ENCODE measurements at regions not wholly inside any gene's neighbourhood (a gene's known extent, or its start where the extent isn't known, plus 50 kb on each side); places are given as distances from the start of the nearest gene placed in this dataset.
"Not testable (repeated sequence)": the region's sequence is repeated elsewhere in the genome, so short reads cannot be mapped to it uniquely, and the experiment has no call there.

- peak; percentile 78 for DNase-seq
These were observed 77.5 kb upstream of the HABP2 start for GRCh38 chr10:113475381-113475807.

- no peak for DNase-seq
These were observed 76.7 kb upstream of the HABP2 start for GRCh38 chr10:113476191-113476590.

- no peak for DNase-seq
These were observed 76.2 kb upstream of the HABP2 start for GRCh38 chr10:113476673-113477072.

DNA sequence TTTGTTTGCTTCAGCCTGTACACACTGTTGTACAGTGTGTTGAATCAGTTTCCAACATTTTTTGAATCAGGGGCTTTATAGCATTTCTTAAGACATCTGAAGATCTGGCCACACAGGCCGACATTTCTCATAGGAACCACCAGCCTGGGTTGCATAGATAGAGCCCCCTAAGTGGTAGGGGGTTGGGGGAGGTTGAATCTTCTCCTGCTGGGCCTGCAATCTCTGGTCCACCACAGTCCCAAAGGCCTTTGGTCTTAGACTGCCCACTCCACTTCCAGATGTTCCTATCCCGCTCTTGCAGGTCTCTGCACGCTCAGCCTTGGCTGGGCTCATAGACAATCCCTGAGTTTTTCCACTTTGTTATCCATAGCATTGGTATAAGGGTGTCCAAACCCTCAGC is 75.4 kb upstream of the HABP2 start:
- DNase-seq = no peak

GRCh38 chr10:113479346-113480080 is 73.3 kb upstream of the HABP2 start:
- DNase-seq = no peak

DNA sequence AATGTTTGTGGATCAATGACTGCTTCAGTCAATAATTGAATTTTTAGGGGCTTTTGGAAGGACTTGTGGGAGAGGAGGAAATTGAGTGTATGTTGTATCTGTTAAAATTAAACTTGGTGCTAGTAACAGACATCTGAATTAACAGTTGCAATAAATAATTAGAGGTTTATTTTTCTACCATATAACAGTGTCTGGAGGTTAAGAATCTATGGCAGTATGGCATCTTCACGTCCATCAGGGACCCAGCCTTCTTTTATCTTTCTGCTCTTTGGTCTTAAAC is 72.8 kb upstream of the HABP2 start:
- DNase-seq = no peak

GRCh38 chr10:113480851-113481502 is 71.9 kb upstream of the HABP2 start:
- DNase-seq = no peak

DNA sequence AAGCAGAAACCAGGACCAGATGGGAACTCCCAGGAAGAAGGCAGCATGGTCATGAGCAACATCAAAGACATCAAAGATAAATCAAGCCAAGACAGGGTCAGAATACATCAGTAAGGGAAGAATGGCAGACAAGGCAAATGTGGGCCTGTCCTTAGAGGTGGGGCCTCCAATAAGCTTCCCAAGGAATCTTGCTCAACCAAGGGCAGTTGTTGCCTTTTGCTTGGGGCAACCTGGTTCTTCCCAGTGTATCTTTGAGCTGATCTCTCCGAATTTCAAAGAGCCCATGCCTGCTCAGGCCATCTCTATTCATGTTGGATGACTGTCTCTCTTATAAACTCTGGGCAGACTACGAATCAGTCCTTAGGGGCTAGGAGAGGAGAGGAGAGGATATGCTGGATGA is 68.4 kb upstream of the HABP2 start:
- no peak for DNase-seq

DNA sequence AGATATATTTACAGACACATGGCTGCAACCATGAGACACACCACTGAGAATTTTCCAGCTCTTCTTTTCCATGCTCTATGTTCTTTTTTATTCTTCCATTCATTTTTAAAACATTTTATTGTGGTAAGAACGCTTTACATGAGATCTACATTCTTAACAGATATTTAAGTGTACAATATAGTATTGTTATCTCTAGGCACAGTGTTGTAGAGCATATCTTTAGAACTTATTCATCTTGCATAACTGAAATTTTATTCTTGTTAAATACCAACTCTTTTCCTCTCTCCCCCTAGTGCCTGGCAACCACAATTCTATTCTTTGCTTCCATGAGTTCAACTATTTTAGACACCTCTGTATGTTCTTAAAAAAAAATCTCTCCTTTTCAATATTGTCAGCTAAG is 67.1 kb upstream of the HABP2 start:
- DNase-seq = no peak

DNA sequence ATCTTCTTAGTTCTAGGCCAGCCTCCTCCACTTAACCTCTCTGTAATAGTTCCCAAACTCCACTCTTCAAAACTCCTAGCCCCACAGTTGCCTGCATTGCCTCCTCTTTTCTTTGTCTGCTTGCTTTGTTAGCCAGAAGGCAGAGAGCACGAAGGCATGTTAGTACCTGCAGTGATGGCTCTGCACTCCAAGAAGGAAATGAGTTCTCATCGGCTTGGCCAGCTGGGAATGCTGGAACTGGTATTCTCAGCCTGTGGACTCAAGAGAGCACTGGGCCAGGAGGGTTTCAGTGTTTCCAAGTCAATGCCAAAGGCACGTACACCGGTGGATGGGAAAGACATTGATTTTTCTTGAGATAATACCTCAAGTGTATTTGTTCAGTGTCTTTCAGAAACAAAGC is 66.3 kb upstream of the HABP2 start:
- no peak for DNase-seq

- no peak for DNase-seq
These were observed 65.7 kb upstream of the HABP2 start for GRCh38 chr10:113487154-113487553.

DNA sequence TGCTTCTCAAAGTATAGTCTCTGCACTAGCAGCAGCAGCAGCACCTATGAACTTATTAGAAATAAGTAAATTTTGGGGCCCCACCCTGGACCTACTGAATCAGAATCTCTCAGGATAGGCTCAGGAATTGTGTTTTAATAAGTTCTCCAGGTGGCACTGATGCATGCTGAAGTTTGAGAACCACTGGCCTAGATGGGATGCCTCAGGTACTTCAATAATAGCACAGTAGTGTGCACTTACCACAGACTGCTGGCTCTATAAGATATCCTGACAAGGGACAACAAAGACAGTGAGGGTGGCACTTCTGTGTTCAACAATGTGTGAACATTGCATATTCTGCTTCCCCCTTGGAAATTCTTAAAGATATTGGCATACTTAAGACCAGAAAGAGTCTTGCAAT is 64.7 kb upstream of the HABP2 start:
- DNase-seq = no peak

DNA sequence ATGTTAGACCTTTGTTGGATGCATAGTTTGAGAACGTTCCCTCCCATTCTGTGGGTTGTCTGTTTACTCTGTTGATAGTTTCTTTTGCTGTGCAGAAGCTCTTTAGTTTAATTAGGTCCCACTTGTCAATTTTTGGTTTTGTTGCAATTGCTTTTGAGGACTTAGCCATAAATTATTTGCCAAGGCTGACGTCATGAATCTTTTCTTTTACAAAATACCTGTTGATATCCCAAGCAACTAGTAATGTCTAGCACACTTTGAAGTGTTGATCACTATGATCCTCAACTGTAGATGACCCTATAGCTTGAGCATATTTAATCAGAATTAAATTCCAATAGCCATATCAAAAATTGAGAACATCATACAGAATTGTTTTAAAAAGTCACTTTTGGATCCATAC is 63.3 kb upstream of the HABP2 start:
- DNase-seq = not testable (repeated sequence)

DNA sequence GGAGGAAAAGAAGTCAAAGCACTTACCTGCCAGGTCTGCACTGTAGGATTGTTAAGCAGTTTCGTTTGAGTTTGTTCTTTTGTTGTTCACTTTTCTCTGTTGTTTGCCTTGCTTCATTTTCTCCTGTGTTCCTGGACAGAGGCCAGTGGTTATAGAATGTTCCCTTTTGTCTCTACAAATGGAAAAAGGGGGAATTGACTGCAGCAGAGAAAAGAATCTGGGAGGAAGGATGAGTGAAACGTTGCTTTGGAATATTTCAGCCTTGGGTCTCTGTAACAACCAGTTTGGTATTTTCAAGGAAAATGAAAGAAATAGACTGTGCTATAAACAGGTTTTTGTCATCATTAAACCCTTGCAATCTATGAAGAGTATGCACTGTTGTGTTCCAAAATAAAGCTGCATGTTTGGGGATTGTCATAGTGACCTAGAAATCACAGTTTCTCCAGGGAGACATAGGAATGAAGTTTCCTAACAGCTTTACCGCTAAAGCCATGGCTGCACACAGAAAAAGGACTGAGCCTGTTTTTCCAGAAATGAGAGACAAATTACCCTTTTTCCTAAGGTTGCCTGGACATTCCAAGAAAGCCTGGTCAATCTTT is 60.8 kb upstream of the HABP2 start:
- peak; percentile 48 for DNase-seq

- DNase-seq = no peak
These were observed 59.7 kb upstream of the HABP2 start for GRCh38 chr10:113493195-113493594.

- peak; percentile 71 for DNase-seq
These were observed 59.0 kb upstream of the HABP2 start for GRCh38 chr10:113493882-113494301.

GRCh38 chr10:113494761-113495160 is 58.1 kb upstream of the HABP2 start:
- DNase-seq = no peak

DNA sequence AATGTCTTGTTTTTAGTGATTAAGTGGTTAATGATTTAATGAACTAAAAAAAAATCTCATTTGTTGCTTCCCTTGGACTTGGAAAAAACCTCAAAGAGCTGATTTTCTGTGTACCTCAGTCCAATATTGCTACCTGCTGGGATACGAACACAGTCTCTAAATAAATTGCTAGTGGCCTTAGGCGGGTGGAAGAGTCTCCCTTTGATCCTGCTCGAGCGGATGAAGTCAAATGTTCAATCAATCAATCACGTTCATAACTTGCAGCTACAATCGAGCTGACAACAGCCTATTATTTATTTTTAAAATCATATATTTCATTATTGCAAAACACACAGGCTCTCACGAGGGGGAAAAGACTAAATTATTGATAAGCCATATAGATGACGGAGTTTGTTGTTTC is 57.3 kb upstream of the HABP2 start:
- DNase-seq = no peak

DNA sequence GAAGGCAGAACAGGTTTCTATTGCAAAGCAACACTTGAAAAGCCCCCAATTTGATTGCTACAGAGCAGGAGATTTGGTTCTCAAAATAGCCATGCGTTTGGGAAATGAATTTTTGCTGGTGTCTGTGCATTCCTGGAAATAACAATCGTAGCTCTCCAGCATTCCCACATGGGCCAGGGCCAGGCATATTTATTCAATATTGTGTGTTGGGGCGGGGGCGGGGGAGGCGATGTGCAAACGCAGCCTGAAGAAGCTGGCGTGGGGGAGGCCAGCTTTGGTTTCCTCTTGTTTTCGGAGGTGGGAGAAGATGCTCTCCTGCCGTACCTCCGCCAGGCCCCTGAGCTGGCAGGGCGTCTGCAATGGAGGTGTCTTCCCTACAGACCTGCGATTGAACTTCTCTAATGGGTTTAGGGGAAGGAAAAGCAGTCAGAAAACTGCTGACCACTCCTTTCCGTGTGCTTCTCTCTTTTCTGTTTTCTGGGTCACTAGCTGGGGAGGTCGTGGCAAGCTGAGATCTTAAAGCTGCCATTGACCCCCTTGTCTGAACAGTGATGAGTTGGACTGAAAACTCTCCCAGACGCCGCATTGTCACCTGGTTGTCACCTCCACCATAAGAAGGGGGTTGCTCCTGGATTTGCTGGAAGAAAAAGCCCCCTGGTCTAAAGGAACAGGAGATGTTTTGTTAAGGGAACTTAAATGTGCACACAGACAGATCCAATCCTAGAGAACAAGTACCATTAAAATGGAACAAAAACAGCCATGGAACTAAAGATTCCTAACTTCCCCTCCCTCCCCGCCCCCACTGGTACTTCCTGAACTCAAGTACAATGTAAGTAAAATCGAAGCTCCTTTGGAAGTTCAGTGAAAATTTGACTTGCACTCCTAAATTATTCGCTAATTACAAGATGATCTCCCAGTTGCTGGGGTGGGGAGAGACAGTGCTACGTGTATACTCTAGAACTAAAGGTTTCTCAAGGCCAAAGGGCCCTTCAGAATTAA is 56.4 kb upstream of the HABP2 start:
- peak; percentile 88 for DNase-seq

GRCh38 chr10:113497198-113497597 is 55.7 kb upstream of the HABP2 start:
- no peak for DNase-seq

DNA sequence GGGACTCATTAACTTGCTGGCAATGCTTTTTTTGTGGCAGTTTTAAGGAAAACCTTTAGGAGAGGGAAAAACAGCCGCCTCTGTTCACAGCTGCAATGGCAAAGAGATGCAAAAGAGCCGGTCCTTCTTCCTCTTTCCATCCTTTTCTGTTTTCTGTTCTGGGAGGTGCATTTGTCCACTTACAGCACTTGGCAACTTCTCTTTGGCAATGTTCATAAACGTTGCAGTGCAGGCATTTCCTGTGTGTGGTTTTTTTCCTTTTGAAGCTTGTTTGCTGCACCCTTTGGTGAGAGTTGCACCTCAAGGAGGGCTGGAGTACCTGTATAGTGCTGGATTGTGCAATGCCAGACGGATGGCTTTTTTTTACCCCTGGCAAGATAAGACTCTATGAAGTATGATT is 53.9 kb upstream of the HABP2 start:
- peak; percentile 72 for DNase-seq

DNA sequence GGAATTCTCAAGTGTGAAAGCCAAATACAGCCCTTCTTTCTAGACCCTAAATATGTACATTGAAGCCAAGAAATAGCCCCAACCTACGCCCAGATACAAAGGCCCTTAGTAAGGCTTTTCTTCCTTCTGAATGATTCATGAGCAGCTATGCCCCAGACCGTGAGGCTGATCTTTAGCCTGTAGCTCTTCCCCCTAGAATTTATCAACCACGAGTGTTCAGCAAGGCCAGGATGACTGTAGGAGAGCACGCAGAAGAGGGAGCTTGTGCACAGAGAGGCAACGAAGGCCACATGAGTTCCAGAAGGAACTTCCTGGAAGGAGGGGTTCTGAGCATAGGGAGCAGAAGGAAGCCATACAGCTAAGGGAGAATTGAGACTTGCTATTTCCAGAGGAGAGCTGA is 53.0 kb upstream of the HABP2 start:
- DNase-seq = no peak

DNA sequence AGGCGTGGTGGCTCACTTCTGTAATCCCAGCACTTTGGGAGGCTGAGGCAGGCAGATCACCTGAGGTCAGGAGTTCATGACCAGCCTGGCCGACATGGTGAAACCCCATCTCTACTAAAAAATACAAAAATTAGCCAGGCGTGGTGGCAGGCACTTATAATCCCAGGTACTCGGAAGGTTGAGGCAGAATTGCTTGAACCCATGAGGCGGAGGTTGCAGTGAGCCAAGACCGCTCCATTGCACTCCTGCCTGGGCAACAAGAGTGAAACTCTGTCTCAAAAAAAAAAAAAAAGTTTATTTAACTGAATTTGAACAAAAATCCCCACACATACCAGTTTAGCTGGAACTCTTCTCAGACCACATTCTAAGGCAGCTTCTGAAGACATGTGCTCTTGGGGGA is 51.8 kb upstream of the HABP2 start:
- not testable (repeated sequence) for DNase-seq

All from femur (tissue), 1 donor.